Suprapubic skin (tissue), 3 donors: ENCODE measurements at regions not wholly inside any gene's neighbourhood (a gene's known extent, or its start where the extent isn't known, plus 50 kb on each side); places are given as distances from the start of the nearest gene placed in this dataset.

Experiments
- CTCF ChIP-seq, 2 donors: fragments of 200-600 bp in 1 of 2; fragments of 450-650 bp in 1 of 2; sonication (generic) in 1 of 2; IDR thresholded peaks; one replicate each; pipeline ENCODE4 v1.5.1; 2016 to 2019; ENCODE audit warnings: antibody characterized with exemption in 2 of 2, mild to moderate bottlenecking in 1 of 2, moderate library complexity in 1 of 2
- EP300 ChIP-seq: sonication (generic); formaldehyde crosslinking; IDR thresholded peaks from one replicate; pipeline ENCODE4 v1.6.1; 2017; ENCODE audit warnings: antibody characterized with exemption
- POLR2A ChIP-seq, 2 donors: fragments of 450-650 bp; IDR thresholded peaks; one replicate each; pipeline ENCODE4 v1.6.1; 2017; ENCODE audit warnings: antibody characterized with exemption in 2 of 2, mild to moderate bottlenecking in 2 of 2, moderate library complexity in 2 of 2

GRCh38 chr4:100061835-100062234 lies 111.8 kb upstream of the H2AZ1 start:
- TF ChIP-seq POLR2A (IDR thresholded peaks at IDR 0.05) (no peak), EP300 (no peak), CTCF (IDR thresholded peaks at IDR 0.05) (no peak)
